Hepatocyte (in vitro differentiated cells): ENCODE measurements at regions not wholly inside any gene's neighbourhood (a gene's known extent, or its start where the extent isn't known, plus 50 kb on each side); places are given as distances from the start of the nearest gene placed in this dataset.

Experiments
- DNase-seq: peaks from one replicate; pipeline ENCODE4 v3.0.0-alpha.2; 2016; ENCODE audit warnings: low spot score
- H2AFZ ChIP-seq: fragments of 200-600 bp; sonication (generic); 2 replicates; pipeline ENCODE4 v1.6.0; 2016; ENCODE audit warnings: antibody characterized with exemption, mild to moderate bottlenecking
- H3K27ac ChIP-seq: fragments of 200-600 bp; sonication (generic); 2 replicates; pipeline ENCODE4 v1.5.1; 2016; ENCODE audit warnings: mild to moderate bottlenecking
- H3K27me3 ChIP-seq: fragments of 200-600 bp; sonication (generic); 2 replicates; pipeline ENCODE4 v1.6.1; 2016
- H3K36me3 ChIP-seq: fragments of 200-600 bp; sonication (generic); replicated peaks from 2 replicates; pipeline ENCODE4 v1.5.1; 2016; ENCODE audit warnings: low read depth; ENCODE audit not compliant: insufficient read depth
- H3K4me1 ChIP-seq: fragments of 200-600 bp; sonication (generic); 2 replicates; pipeline ENCODE4 v1.5.1; 2016; ENCODE audit warnings: mild to moderate bottlenecking, moderate library complexity; ENCODE audit not compliant: insufficient read depth
- H3K4me2 ChIP-seq: fragments of 200-600 bp; sonication (generic); 2 replicates; pipeline ENCODE4 v1.6.0; 2016
- H3K4me3 ChIP-seq: fragments of 200-600 bp; sonication (generic); 2 replicates; pipeline ENCODE4 v1.5.1; 2016; ENCODE audit warnings: mild to moderate bottlenecking
- H3K79me2 ChIP-seq: fragments of 200-600 bp; sonication (generic); 2 replicates; pipeline ENCODE4 v1.6.0; 2017; ENCODE audit warnings: mild to moderate bottlenecking
- H3K9me2 ChIP-seq: fragments of 200-600 bp; sonication (generic); replicated peaks from 2 replicates; pipeline ENCODE4 v1.6.0; 2017; ENCODE audit warnings: mild to moderate bottlenecking; ENCODE audit not compliant: insufficient read depth
- H3K9me3 ChIP-seq: fragments of 200-600 bp; sonication (generic); 2 replicates; pipeline ENCODE4 v1.5.1; 2016; ENCODE audit warnings: low read depth, mild to moderate bottlenecking
- H4K20me1 ChIP-seq: fragments of 200-600 bp; sonication (generic); 2 replicates; pipeline ENCODE4 v1.6.0; 2016; ENCODE audit warnings: mild to moderate bottlenecking; ENCODE audit not compliant: insufficient read depth, poor library complexity, severe bottlenecking
- CTCF ChIP-seq: fragments of 200-600 bp; sonication (generic); IDR thresholded peaks from 2 replicates; pipeline ENCODE4 v1.5.1; 2016; ENCODE audit warnings: antibody characterized with exemption, mild to moderate bottlenecking; ENCODE audit not compliant: poor library complexity
- EZH2 ChIP-seq: fragments of 200-600 bp; sonication (generic); IDR thresholded peaks from 2 replicates; pipeline ENCODE4 v1.6.1; 2016; ENCODE audit warnings: antibody characterized with exemption, mild to moderate bottlenecking, borderline replicate concordance
- EZH2phosphoT487 ChIP-seq: fragments of 200-600 bp; sonication (generic); IDR thresholded peaks from one replicate; pipeline ENCODE4 v1.6.1; 2018; ENCODE audit warnings: antibody characterized with exemption, mild to moderate bottlenecking, low read depth, moderate library complexity; ENCODE audit not compliant: unreplicated experiment, severe bottlenecking
- WGBS: methylation state at CpG from one replicate; pipeline ENCODE4 v1.1.6; 2016; ENCODE audit warnings: low lambda C conversion rate; ENCODE audit errors: missing lambda C conversion rate; 5-methylcytosine and 5-hydroxymethylcytosine counted together

- Histone ChIP-seq H3K4me2 (no peak overlapping the region), H3K4me3 (no peak overlapping the region), H3K27ac (no peak overlapping the region), H3K9me3 (no peaks in the 10 kb centered on the region), H4K20me1 (no peaks in the 10 kb centered on the region), H3K36me3 (no peaks in the 10 kb centered on the region), H3K9me2 (no peaks in the 10 kb centered on the region), H3K4me1 (no peaks in the 10 kb centered on the region), H3K27me3 (no peaks in the 10 kb centered on the region), H3K79me2 (no peaks in the 10 kb centered on the region), H2AFZ (no peak overlapping the region)
- TF ChIP-seq EZH2phosphoT487 (no peak), EZH2 (no peak), CTCF (no peak)
- DNase-seq: no peak
- 93% methylated on average over 8 of the region's 8 CpGs for WGBS
These were observed 302.7 kb upstream of the ID2 start for GRCh38 chr2:8379128-8379527.

- Histone ChIP-seq H3K27me3 (no peaks in the 10 kb centered on the region), H3K36me3 (no peaks in the 10 kb centered on the region), H3K9me2 (no peaks in the 10 kb centered on the region), H4K20me1 (no peaks in the 10 kb centered on the region), H3K4me3 (no peak overlapping the region), H3K4me1 (no peaks in the 10 kb centered on the region), H3K27ac (no peak overlapping the region), H3K9me3 (no peaks in the 10 kb centered on the region), H3K4me2 (no peak overlapping the region), H3K79me2 (no peaks in the 10 kb centered on the region), H2AFZ (no peak overlapping the region)
- TF ChIP-seq CTCF (no peak), EZH2 (no peak), EZH2phosphoT487 (no peak)
- WGBS: 95% methylated on average over 4 of the region's 4 CpGs
- DNase-seq: no peak
These were observed 302.3 kb upstream of the ID2 start for GRCh38 chr2:8379549-8379948.

GRCh38 chr2:8380026-8380425 lies 301.8 kb upstream of the ID2 start:
- WGBS: 88% methylated on average over 6 of the region's 6 CpGs
- no peak overlapping the region for H3K4me3 ChIP-seq
- H3K36me3 ChIP-seq: no peaks in the 10 kb centered on the region
- no peaks in the 10 kb centered on the region for H3K27me3 ChIP-seq
- no peak overlapping the region for H2AFZ ChIP-seq
- no peaks in the 10 kb centered on the region for H4K20me1 ChIP-seq
- no peaks in the 10 kb centered on the region for H3K4me1 ChIP-seq
- no peaks in the 10 kb centered on the region for H3K9me3 ChIP-seq
- no peaks in the 10 kb centered on the region for H3K9me2 ChIP-seq
- no peaks in the 10 kb centered on the region for H3K79me2 ChIP-seq
- no peak overlapping the region for H3K4me2 ChIP-seq
- no peak overlapping the region for H3K27ac ChIP-seq
- TF ChIP-seq CTCF (no peak), EZH2phosphoT487 (no peak), EZH2 (no peak)
- no peak for DNase-seq

- no peak for DNase-seq
These were observed 301.3 kb upstream of the ID2 start for GRCh38 chr2:8380566-8380965.

More at GRCh38 chr2:8380566-8380965, 301.3 kb upstream of the ID2 start:
- Histone ChIP-seq H3K4me1 (no peaks in the 10 kb centered on the region), H2AFZ (no peak overlapping the region), H4K20me1 (no peaks in the 10 kb centered on the region), H3K79me2 (no peaks in the 10 kb centered on the region), H3K4me3 (no peak overlapping the region), H3K9me3 (no peaks in the 10 kb centered on the region), H3K9me2 (no peaks in the 10 kb centered on the region), H3K4me2 (no peak overlapping the region), H3K36me3 (no peaks in the 10 kb centered on the region), H3K27me3 (no peaks in the 10 kb centered on the region), H3K27ac (no peak overlapping the region)
- 80% methylated on average over 3 of the region's 3 CpGs for WGBS
- TF ChIP-seq EZH2: no peak
- no peak for TF ChIP-seq CTCF
